Panc1 (cell line): ENCODE measurements at regions not wholly inside any gene's neighbourhood (a gene's known extent, or its start where the extent isn't known, plus 50 kb on each side); places are given as distances from the start of the nearest gene placed in this dataset.

Experiments
- REST ChIP-seq, 2 experiments: IDR thresholded peaks; 2 replicates each; pipeline ENCODE4 v1.6.1; 2011 to 2012; ENCODE audit warnings: low read depth in 2 of 2, control low read depth in 1 of 2, low read length in 1 of 2, mild to moderate bottlenecking in 1 of 2, moderate library complexity in 1 of 2; ENCODE audit not compliant: insufficient read depth in 1 of 2
- TF ChIP-seq, protein P1 (sequence below): fragments of 450-650 bp; IDR thresholded peaks from 2 replicates; pipeline ENCODE4 v1.5.1; 2017; ENCODE audit warnings: mild to moderate bottlenecking

GRCh38 chr4:155588437-155588836 is 78.2 kb upstream of the GUCY1A1 start:
- TF ChIP-seq, protein P1, sequence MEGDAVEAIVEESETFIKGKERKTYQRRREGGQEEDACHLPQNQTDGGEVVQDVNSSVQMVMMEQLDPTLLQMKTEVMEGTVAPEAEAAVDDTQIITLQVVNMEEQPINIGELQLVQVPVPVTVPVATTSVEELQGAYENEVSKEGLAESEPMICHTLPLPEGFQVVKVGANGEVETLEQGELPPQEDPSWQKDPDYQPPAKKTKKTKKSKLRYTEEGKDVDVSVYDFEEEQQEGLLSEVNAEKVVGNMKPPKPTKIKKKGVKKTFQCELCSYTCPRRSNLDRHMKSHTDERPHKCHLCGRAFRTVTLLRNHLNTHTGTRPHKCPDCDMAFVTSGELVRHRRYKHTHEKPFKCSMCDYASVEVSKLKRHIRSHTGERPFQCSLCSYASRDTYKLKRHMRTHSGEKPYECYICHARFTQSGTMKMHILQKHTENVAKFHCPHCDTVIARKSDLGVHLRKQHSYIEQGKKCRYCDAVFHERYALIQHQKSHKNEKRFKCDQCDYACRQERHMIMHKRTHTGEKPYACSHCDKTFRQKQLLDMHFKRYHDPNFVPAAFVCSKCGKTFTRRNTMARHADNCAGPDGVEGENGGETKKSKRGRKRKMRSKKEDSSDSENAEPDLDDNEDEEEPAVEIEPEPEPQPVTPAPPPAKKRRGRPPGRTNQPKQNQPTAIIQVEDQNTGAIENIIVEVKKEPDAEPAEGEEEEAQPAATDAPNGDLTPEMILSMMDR = no peak
- TF ChIP-seq REST (IDR thresholded peaks at IDR 0.05; ENCODE audit: insufficient read depth in 1 of 2, low read depth in 2 of 2, low read length in 1 of 2) = no peak
